ENCODE measurements at regions not wholly inside any gene's neighbourhood (a gene's known extent, or its start where the extent isn't known, plus 50 kb on each side); places are given as distances from the start of the nearest gene placed in this dataset.

GRCh38 chr5:120954255-120954654 is 490.2 kb downstream of the PRR16 start:
- TF ChIP-seq, protein P1, sequence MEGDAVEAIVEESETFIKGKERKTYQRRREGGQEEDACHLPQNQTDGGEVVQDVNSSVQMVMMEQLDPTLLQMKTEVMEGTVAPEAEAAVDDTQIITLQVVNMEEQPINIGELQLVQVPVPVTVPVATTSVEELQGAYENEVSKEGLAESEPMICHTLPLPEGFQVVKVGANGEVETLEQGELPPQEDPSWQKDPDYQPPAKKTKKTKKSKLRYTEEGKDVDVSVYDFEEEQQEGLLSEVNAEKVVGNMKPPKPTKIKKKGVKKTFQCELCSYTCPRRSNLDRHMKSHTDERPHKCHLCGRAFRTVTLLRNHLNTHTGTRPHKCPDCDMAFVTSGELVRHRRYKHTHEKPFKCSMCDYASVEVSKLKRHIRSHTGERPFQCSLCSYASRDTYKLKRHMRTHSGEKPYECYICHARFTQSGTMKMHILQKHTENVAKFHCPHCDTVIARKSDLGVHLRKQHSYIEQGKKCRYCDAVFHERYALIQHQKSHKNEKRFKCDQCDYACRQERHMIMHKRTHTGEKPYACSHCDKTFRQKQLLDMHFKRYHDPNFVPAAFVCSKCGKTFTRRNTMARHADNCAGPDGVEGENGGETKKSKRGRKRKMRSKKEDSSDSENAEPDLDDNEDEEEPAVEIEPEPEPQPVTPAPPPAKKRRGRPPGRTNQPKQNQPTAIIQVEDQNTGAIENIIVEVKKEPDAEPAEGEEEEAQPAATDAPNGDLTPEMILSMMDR (IDR thresholded peaks at IDR 0.05; ENCODE audit: borderline replicate concordance, extremely low read depth, low read length, poor library complexity, severe bottlenecking) = no peak
- no peak for TF ChIP-seq EZH2 (IDR thresholded peaks at IDR 0.05; ENCODE audit: borderline replicate concordance, low read depth, low read length, severe bottlenecking)
